NCI-H1436 treated with DMSO at 0.1 percent for 48 hours (cell line): ENCODE measurements at regions not wholly inside any gene's neighbourhood (a gene's known extent, or its start where the extent isn't known, plus 50 kb on each side); places are given as distances from the start of the nearest gene placed in this dataset.

Experiments
- DNase-seq: peaks from one replicate; lab custom pipeline; 2025; lab: John Stamatoyannopoulos, UW

DNA sequence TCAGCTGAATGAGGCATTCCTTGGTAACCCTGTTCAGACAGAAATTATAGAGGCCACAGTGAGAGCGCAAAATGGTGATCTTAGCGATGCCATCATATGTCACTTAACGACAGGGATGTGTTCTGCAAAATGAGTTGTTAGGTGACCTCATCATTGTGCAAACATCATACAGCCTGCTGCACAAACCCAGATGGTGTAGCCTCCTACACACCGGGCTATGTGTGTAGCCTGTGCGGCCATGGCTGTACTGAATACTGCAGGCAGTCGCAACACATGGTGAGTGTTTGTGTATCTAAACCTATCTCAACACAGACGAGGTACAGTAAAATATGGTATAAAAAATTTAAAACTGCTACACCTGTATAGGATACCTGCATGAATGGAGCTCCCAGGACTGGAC lies 234.1 kb upstream of the PMEPA1 start:
- DNase-seq = no peak

DNA sequence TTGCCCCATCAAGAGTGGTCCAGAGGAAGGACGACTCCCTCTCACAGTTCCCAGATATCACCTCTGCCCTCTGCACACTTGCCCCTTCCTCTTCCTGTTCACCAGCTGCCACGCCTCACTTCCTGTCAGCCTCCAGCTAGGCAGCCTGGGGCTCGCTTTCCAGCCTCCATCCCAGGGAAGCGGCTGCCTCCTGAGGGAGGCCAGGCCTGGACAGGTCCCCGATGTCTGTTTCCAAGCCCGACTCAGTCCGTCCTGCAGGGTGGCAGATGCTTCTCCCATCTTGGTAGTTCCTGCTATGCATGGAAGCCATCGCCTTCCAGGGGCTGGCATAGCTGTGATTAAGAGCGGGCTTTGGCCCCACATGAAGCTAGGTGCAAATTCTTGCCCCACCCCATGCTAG lies 233.5 kb upstream of the PMEPA1 start:
- no peak for DNase-seq

GRCh38 chr20:57941604-57942381 lies 232.0 kb upstream of the PMEPA1 start:
- DNase-seq = no peak

GRCh38 chr20:57940868-57941522 lies 231.2 kb upstream of the PMEPA1 start:
- DNase-seq = no peak

DNA sequence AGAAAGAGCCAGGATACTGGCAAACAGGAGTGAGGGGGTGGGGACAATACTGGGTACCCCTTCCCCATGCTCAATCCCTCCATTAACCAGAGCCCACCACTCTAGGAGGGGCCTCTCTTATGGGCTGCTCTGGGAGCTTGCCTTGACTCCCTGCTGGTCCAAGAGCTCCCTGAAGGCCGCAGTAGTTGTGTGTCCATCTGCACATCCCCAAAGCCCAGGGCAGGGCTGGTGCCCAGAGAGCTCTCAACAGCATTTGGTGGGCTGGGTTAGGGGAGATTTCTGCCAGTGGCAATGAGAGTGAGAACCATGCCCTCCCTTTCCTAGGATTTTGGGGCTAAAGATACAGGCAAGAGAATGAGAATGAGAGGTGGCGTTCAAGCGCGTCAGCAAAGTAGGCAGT lies 230.6 kb upstream of the PMEPA1 start:
- no peak for DNase-seq

- DNase-seq = no peak
Observed at GRCh38 chr20:57939499-57939898, 229.7 kb upstream of the PMEPA1 start.

GRCh38 chr20:57938158-57939108 lies 228.6 kb upstream of the PMEPA1 start:
- DNase-seq = no peak

- no peak for DNase-seq
Observed at GRCh38 chr20:57936636-57937385, 227.0 kb upstream of the PMEPA1 start.

DNA sequence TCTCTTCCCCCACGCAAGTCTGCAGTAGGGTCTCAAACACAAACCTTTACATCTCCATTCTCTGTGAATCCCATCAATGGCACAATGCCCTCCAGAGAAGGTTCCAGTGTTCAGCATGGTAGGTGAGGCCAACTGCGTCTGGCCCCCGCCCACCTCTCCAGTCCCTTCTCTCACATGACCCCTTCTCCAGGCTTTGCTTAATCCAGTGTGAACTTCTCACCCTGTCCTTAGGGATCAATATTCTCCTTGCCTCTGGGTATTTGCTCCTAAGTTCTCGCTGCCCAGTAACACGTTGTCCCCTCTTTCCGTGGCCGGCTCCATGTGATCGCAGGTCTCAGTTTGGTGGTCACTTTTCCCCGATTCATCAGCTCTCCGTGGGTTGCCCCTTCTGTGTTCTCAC lies 225.1 kb upstream of the PMEPA1 start:
- DNase-seq = no peak

GRCh38 chr20:57934007-57934805 lies 224.4 kb upstream of the PMEPA1 start:
- DNase-seq = no peak

DNA sequence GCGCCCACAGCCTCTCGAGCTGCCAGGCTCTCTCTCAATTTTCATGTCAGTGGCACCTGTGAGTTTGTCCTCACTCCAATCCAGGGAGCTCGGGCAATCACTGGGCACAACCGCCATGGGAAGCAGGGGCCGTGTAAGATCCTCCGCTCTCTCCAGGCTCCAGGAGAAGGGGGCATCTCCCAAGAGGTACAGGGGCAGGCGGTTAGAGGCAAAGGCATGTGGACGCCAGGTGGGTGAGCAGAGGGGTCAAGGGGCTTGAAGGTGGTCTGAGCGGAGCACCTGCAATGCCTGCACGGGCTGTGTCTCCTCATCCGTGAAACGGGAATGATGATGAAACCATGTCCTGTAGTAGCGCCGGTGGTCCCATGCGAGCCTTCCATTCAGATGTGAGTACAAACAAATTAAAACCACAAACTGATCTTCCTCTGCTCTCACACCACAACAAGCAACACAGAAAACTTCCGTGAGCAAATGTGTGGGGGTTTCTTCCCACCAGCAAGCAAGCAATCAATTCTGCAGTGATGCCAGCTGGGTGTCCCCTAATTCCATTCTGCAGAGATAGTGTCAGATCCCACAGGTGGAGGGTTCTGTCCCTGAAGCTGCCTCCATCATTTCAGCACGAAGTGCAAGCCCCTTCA lies 222.5 kb upstream of the PMEPA1 start:
- no peak for DNase-seq

GRCh38 chr20:57930351-57930750 lies 220.5 kb upstream of the PMEPA1 start:
- DNase-seq = no peak

GRCh38 chr20:57928181-57928967 lies 218.6 kb upstream of the PMEPA1 start:
- no peak for DNase-seq

- DNase-seq = no peak
Observed at GRCh38 chr20:57927376-57927775, 217.6 kb upstream of the PMEPA1 start.

GRCh38 chr20:57922706-57923105 lies 212.9 kb upstream of the PMEPA1 start:
- no peak for DNase-seq

DNA sequence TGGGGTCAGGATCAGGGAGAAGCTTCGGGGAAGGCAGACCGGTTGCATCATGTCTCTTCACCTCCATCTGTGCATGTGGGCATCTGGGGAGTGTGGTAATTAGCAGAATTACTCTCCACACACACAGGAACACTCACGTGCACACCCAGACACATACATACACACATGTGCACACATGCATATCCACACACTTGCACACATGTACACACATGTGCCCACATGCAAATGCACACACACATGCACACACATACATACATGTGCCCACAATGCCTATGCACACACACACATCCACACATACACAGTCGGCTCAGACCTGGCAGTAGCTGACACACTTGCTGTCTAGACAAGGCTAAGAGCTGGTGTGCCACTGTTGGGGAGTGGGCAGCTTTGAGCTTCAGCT lies 212.3 kb upstream of the PMEPA1 start:
- no peak for DNase-seq

DNA sequence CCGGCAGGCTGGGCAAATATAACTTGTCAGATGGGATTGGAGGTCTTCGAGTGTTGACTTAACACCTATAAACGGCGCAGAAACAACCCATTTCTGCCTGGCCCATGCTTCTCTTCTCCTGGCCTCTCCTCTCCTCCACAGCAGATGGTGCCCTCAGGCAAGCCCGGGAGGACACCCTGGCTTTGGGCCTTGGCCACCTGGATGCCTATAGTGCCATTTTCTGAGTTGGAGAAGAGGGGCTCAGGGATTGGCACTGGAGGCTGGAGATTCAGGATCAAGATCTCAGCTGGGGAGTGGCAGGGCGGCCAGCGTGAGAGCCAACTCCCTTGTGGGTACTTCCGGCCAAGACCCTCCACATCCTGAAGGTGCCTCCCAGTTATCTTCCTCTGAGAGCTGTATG lies 211.9 kb upstream of the PMEPA1 start:
- DNase-seq = no peak

DNA sequence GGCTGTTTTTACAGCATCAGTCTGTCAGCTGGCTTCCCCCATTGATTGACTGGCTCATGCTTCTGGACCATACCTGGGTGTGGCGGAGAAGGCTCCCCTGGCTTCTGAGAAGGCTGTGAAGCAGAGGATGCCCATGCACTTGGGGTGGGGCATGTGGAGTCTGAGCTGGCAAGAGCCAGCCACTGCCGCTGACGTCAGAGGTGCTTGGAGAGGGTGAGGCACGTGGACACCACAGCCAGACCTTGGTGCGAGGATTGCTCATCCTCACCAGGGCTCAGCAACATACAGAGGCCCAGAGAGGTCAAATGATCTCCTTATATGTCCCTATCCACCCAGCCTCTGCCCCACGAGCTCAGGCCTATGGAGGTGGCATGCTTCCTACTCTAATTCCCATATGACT lies 211.2 kb upstream of the PMEPA1 start:
- DNase-seq = no peak

DNA sequence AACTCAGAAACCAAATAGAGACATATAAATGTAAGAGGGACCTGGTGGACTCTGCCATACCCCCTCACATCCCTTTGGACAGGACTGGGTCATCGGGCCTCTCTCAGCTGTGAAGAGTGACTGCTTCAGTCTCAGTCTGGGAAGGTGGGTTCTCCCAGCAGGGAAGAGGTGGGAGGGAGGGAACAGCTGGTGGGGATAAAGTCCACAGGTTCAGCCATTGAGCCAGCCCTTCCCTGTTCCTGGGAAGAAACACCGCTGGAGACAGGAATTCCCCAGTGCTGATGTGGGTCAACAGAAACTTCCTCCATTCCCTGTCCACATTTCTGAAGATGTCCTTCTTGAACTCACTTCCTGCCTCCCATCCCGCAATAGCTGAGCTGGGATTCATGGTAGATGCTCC lies 209.2 kb upstream of the PMEPA1 start:
- no peak for DNase-seq

DNA sequence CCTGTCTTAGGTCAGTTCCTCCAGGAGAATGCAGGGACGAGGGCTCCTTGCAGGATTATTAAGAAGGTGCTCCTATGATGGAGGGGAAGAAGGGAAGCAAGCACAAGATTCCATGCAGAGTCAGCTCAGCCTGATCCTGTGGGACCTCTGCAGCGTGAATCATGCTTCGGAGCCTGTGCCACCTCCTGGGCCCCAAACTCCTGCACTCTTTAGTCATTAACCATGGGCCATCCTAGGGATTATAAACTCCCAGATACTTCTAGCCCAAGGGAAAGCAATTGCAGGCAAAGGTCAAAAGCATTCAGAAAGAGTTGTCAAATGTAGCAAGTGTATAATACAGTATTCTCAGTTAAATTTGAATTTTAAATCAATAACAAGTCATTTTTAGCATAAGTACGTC lies 208.7 kb upstream of the PMEPA1 start:
- no peak for DNase-seq
